Renal cortical epithelial cell (primary cell): ENCODE measurements at regions not wholly inside any gene's neighbourhood (a gene's known extent, or its start where the extent isn't known, plus 50 kb on each side); places are given as distances from the start of the nearest gene placed in this dataset.
A peak's percentile ranks its signal among the peaks of the same experiment; 100 is the strongest.

Experiments
- DNase-seq: peaks from one replicate; pipeline ENCODE4 v3.0.0-alpha.2; 2011; ENCODE audit warnings: low read depth

- peak; percentile 43 for DNase-seq
These were observed 139.4 kb upstream of the TSC22D2 start for GRCh38 chr3:150268426-150269391.

DNA sequence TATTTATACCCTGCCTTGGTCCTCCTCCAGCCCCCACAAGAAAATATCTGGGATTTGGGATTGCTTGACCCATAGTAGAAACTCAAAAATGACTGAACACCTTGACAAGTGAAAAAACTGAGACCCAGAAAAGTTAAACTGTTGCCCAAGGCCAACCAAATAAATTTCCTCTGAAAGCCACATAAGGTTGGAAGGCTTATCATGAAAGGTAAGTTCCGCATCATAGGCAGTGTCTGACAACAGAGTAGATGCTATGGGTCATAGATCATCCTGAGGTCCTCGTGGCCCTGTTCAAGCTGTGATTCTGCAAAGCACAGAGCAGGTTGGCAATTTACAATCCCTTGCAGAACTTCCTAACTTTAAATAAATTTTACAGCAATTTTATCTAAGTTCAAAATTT lies 140.8 kb upstream of the TSC22D2 start:
- no peak for DNase-seq

DNA sequence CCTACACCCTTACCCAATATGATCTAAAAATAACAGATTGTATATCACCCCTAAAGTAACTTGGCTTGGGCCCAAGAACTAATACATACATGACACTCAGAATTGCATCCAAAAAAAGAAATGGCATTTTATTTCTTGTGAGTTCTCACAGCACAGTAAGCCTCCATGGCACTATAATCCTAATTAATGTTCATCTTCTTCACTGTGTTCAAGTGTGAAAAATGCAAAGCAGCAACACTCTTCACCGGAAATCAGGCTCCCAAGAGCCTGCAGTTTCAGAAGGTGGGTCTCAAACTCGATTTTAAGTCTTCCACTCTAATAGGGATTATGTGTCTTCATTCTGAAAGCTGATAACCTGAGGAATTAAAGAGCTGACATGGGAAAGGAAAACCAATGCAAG lies 142.8 kb upstream of the TSC22D2 start:
- no peak for DNase-seq

DNA sequence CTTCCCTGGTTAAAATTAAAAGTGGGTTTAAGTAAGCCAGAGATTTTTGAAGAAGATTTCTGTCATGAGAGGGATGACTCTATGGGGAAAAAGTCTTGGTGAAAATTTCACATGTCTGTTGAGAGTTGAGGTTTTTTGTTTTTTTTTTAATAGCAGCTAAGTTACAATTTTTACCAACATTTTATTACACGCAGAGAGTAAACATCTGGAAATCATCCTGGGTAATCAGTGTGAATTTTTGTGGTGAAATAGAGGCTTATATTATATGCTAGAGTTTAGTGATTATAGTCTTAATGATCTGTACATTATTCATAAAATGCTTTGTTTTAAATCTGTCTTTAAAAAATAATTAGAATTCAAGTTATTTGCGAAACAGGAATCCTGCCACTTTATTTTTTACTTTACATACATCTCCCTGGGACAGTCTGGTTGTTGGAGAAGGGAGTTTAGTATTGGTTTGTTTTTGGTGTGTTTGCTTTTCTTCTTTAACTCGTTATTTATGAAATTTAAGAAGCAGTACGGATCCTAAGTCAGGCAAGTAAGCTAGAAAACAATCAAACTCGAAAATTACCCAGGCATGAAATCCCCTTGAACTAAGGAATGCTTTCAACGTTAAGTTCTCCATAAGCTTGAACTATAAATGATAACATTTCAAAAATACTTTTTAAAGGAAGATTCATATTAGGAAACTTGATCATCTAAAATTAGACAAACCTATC lies 143.4 kb upstream of the TSC22D2 start:
- DNase-seq: no peak

GRCh38 chr3:150261958-150262357 lies 146.1 kb upstream of the TSC22D2 start:
- no peak for DNase-seq

DNA sequence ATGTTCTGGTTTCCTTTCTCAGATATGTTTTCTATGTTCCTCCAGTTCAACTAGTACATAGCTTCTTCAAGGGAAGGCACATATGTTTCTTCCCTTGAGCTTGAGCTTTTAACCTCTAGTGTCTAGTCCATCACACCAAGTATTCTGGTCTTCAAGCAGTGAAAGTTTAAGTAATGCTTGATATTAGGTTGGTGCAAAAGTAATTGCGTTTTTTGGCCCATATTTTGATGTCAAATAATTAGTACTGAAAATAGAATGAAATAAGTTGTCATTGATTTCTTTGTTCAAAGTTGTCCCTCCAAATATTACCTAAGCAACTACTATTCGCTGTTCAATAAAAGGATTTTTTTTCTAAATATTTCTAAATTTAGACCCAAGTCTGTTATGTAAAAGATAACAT lies 146.7 kb upstream of the TSC22D2 start:
- DNase-seq: no peak

- DNase-seq: no peak
These were observed 147.7 kb upstream of the TSC22D2 start for GRCh38 chr3:150260398-150260710.

DNA sequence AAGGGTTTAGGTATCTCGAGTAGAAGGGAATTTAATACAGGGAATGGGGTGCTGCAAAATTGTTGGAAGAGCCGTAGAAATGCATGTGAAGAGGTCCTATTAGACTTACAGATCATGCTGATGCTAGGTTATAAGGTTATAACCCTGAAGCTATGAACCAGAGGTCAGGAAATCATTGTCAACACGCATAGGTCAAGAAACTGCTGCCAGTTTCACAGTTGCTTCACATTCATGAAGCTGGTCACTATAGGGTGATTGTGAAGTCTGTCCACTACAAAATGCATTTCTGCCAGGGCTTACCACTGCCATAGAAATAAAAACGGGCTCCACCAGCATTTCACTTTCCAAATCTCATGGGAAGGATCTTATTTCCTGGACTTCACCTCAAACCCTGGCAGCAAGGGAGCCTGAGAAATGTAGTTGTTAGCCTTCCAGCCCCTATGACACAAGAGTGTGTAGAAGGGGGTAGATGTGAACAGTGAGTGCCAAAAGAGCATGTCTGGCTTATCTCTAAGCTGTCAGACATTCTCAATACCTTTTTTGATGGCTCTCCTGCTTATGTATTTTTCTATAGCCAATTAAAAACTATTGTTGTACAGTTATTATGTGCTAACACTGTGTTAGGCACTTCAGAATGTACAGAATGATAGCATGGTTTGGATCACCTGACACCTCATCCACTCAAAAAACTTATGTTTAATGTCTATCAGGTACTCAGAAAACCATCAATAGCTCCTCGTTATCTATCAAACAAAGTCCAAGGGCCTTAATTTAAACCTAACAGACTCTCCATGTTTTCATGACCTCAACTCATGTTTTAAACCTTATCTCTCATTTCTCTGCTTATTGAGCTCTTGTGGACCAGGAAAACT lies 148.3 kb upstream of the TSC22D2 start:
- DNase-seq: no peak

- DNase-seq: no peak
These were observed 151.3 kb upstream of the TSC22D2 start for GRCh38 chr3:150256782-150257181.

DNA sequence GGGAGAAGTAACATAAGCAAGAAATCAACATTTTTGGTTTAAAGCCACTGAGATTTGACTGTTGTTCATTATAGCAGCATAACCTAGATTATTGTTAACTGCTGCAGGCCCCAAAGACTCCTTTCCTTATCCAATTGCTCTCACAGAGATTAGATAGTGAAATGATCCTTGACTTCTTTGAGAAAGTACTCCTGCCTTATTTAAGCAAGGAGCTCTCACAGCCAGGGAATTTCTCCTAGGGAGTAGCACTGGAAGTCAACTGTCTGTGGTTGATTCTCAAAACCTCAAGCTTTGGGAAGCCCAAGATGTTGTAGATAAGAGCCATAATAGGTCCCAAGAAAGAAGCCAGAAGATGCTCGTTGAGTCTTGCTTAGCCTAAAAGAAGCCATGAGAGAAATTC lies 151.8 kb upstream of the TSC22D2 start:
- DNase-seq: no peak

GRCh38 chr3:150255826-150256225 lies 152.3 kb upstream of the TSC22D2 start:
- DNase-seq: peak; percentile 63

DNA sequence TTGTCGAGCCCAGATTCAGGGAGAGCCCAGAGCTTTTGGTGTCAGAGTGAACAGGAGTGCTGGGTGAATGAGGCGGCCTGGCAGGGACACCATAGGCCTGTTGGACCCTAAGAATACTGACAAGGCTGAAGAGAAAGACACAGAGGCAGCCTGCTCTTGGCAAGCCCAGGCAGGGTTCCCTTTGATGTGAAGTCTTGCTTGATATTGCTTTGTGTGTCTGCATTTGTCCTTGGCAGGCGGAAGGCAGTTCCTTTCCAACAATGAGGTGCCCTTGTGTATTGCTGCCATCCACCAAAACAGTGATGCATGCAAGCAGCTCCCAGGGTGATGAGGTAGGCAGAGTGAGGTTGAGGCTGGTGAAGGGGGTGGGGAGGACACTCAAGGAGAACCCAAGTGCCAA lies 152.7 kb upstream of the TSC22D2 start:
- peak; percentile 46 for DNase-seq

- DNase-seq: peak; percentile 91
These were observed 153.8 kb upstream of the TSC22D2 start for GRCh38 chr3:150254309-150254708.

- DNase-seq: peak; percentile 60
These were observed 154.5 kb upstream of the TSC22D2 start for GRCh38 chr3:150253622-150254021.

DNA sequence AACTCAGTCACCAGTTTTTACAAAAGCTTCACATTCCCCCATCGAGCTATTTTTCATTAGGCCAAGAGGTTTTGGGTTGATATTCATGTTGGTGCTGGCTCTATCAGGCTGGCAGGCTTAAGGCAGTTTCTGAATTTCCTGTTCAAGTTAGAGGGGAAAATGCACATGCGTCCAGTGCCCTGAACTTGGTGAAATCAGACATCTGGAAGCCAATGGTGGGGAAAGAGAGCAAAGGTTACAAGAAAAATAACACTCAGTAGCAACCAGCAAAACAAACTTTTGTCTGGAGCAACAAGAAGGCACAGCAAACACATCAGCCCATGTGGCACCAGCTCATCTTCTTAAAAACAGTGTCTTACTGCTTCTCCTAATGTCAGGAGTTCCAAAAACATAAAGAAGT lies 155.6 kb upstream of the TSC22D2 start:
- peak; percentile 90 for DNase-seq

- DNase-seq: peak; percentile 88
These were observed 156.7 kb upstream of the TSC22D2 start for GRCh38 chr3:150251187-150252062.

DNA sequence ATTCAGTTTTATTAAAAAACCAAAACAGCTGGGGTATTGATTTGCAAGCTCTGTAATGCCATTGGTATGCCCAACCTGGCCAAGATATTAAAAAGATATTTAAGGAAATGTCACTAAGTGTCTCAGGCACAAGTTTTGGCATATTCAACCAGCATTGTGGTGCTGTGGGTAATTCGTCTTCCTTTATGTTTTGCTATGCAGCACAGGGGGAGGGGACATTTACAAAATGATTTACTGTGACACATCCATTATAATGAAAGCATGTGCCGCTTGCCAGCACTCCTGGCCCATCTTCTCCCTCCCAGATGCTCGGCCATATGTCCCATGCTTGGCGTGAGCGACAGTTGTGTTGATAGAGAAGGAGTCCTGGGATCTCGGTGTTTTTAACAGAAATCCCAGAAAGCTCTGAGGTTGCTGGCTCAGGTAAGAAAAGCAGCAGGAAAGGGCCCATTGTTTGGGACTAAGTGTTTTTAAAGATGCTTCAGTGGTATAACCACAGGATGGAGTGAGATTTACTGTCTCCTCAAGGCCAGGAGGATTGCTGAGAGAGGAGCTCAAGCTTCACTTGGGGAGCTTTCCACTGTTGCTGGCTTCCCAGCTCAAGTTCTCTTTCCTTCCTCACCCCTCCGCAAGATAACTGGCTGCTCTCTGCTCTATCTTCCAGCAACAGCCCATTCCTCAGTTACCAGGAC lies 158.2 kb upstream of the TSC22D2 start:
- no peak for DNase-seq

- DNase-seq: no peak
These were observed 159.0 kb upstream of the TSC22D2 start for GRCh38 chr3:150248888-150249681.

GRCh38 chr3:150248116-150248887 lies 159.8 kb upstream of the TSC22D2 start:
- peak; percentile 85 for DNase-seq
